ENCODE measurements at regions not wholly inside any gene's neighbourhood (a gene's known extent, or its start where the extent isn't known, plus 50 kb on each side); places are given as distances from the start of the nearest gene placed in this dataset.

DNA sequence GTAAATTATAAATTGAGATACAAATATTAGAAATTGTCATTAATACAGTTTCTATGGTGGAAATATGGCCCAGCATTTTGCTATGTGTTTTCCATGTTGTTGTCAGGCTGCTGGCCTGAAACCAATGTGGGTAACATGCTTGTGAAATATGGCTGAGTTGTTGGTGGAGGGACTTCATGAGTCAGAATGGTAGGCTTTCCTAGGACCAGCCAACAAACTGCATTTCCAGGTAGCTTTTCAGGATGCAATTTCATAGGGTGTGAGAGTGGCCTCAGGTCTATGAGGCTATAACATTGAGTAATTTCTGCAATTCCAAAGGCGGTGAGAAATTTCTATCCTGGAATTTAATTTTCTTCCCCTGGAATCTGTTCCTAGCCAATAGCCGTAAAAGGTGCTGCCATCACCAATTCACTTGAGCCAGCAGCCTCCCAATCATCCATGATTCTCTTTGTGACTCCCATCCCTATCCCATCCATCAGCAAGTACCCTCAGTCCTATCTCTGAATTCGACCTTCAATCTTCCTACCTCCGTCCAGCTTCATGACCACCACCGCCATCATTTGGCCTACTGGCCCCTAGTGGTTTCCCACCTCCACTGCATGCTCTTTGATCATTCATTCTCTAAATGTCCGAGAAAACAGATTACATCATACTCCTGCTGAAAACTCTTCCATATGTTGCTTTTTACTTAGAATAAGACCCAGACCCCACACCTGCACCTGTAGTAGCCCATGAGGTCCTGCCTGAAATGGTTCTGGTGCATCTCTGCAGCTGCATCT lies 276.6 kb upstream of the CFAP20DC start:
- DNase-seq: no peak

GRCh38 chr3:59321881-59322540 lies 272.2 kb upstream of the CFAP20DC start:
- DNase-seq: no peak

GRCh38 chr3:59320080-59320479 lies 270.3 kb upstream of the CFAP20DC start:
- DNase-seq: no peak

DNA sequence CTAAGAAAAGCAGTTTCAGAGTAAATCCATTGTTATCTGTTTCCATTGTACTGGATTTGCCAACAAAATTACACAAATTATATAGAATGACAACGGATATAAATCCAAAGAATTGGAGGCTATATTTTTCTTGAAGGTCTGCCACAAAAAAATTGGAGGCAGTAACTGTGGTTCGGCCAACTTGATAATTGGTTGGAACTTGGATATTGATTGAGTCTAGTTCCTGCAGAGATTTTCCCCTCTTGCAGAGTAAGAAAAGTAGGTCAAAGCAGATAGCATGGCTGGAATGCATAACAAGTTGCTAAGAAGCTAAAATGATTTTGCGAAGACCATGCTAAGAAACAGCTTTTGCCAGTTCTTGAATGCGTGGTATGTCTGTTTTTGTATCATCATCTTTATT lies 269.6 kb upstream of the CFAP20DC start:
- DNase-seq: no peak

DNA sequence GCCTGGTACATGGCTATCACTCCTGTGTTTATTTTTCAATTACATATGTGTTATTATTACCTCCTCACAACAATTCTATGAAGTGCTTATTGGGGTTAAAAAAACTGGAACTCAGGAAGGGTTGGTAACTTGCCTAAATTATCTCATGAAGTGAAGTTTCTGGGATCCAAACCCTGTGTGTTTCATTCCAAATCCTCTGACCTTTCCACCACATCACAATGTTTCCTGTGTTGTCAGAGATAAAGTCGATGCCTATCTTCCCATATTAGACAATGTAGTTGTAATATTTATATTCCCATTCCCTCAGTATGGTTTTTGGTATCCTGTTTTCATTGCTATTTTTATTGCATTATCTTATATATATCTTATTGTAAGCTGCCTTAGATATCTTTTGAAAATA lies 269.1 kb upstream of the CFAP20DC start:
- DNase-seq: peak; percentile 54

GRCh38 chr3:59317386-59317785 lies 267.6 kb upstream of the CFAP20DC start:
- DNase-seq: no peak

- no peak for DNase-seq
Observed at GRCh38 chr3:59316688-59317275, 267.0 kb upstream of the CFAP20DC start.

GRCh38 chr3:59313365-59313764 lies 263.5 kb upstream of the CFAP20DC start:
- DNase-seq: peak; percentile 38

DNA sequence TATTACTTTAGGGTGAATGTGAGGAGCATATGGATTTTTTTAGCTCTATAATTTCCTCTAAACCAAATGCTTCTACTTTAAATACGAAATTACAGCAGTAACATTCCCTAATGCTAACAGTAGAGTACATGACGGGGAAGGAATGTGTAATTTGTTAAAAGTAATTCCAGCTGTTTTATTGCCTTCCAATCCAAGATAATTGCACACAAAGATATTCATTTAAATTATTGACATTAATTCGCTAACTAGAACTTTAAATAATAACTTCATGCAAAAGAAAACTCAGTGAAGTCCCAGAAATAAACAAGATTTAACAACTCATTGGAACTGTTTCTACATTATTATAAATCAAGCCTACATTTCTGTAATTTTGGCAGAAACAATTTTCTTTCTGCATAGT lies 261.4 kb upstream of the CFAP20DC start:
- DNase-seq: no peak

DNA sequence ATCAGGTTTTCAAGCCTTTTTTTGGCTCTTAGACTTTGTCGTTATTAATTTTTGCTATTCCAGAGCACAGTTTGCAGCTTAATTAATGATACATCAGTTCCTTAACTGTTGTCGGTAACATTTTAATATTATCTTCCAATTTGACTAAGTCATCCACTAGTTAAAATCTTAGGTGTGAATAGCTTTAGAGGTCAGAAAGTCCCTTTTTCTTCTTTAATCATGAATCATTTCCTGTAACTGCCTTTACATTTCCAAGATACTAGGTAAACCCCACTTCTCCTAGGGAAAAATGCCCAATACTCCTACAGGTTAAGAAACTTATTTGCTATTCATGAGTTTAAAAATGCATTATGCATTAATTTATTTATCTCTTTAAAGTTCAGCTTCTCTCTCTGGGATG lies 260.9 kb upstream of the CFAP20DC start:
- no peak for DNase-seq

DNA sequence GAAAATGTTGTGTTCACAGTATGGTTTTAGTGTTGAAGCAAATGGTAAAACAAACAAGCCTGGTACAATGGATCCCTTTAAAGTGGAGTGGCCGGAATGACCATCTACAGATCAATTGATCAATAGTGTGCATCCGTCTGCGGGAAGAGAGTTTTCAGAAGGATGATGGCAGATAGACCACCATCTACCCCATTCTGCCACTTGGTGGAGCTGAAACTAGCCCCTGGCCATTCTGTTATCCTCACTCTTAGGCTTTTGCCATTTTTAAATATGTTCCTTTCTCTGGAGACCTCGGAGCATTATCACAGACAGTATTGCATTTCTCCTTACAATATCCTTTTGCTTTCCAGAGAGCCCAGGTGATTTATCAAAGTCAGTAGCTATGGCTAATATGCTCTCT lies 258.9 kb upstream of the CFAP20DC start:
- DNase-seq: no peak

DNA sequence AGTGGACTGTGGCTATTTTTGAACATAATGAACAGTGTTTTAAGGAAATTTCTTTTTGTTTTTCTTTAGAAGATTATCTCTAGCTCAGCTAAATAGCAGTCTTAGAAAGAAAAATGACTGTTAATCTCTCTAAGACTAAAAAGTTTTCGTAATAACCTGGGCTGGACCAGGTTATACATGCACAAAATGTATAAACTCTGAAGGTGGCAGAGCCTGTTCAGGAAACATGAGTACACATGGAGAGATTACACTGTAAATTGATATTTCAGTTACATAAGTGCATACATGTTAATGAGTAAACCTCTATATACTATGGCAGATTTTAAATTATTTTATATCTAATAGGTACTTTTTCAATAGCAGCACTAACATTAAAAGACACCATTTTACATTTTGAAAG lies 258.2 kb upstream of the CFAP20DC start:
- no peak for DNase-seq

GRCh38 chr3:59306436-59306835 lies 256.6 kb upstream of the CFAP20DC start:
- no peak for DNase-seq

- DNase-seq: no peak
Observed at GRCh38 chr3:59304296-59304695, 254.5 kb upstream of the CFAP20DC start.

DNA sequence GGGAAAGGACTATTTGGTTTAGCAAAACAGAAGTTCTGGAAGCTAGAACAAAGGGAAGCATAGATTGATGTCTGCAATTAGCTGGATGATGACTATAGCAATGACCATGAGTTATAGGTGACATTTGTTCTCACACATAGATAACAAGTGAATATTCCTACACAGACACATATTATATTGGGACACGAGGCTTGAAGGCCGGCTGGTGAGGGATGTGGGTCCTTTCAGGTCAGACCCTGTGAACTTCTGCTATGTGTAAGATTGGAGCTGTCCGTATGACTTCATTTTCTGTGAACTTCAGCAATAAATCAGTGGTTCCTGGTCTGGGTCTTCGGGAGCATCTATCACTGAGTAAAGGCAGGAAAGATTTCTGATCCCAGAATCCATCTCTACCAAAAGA lies 253.6 kb upstream of the CFAP20DC start:
- no peak for DNase-seq

DNA sequence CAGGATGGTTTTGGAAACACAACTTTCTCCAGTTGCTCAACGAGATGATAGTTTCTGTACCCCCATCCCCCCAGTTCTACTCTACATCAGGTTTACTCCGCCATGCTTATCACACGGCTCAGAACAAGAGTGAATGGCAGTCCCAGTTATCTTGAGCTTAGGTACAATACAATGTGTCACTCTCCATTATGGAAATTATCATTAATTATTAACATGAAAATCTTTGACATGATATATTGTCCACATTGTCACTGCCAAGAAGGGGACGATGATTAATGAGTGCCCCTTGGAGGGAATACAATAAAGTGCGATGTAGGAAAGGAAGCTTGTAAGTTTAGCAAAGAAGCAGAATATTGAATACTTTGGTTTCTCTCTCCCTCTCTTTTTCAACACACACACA lies 252.6 kb upstream of the CFAP20DC start:
- no peak for DNase-seq

GRCh38 chr3:59300733-59301132 lies 250.9 kb upstream of the CFAP20DC start:
- DNase-seq: no peak

DNA sequence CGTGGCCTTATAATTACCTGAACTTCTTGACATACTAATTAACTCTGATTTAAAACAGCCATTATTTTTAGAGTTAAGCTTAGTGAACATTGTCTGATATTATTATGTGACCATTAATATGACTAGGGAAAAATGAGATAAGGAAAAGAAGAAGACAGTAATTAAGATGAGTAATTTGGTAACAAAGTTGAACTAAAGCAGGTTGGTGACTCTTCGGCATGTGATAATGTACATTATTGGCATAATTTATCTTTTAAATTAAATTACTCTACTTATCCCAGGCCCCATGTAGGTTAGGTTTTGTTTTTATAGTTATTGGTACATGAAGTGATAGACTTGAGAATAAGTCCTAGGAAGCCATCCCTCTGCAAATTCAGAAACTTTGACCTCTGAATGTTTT lies 249.7 kb upstream of the CFAP20DC start:
- DNase-seq: no peak

DNA sequence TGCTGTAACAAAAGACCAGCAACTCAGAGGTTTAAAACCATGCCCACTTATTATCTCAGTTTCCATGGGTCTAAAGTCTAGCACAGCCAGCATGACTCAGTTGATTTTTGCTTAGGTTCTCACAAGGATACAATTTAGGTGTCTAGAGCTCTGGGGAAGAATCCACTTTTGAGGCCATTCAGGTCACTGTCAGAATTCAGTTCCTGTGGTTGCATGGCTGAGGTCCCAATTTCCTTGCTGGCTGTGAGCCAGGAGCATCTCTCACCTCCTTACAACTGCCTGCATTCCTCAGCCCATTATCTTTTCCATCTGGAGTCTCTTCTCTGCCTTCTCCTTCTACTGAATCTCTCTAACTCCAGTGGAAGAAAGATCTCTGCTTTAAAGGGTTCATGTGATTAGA lies 240.5 kb upstream of the CFAP20DC start:
- no peak for DNase-seq

GRCh38 chr3:59289831-59290230 lies 240.0 kb upstream of the CFAP20DC start:
- DNase-seq: no peak

DNA sequence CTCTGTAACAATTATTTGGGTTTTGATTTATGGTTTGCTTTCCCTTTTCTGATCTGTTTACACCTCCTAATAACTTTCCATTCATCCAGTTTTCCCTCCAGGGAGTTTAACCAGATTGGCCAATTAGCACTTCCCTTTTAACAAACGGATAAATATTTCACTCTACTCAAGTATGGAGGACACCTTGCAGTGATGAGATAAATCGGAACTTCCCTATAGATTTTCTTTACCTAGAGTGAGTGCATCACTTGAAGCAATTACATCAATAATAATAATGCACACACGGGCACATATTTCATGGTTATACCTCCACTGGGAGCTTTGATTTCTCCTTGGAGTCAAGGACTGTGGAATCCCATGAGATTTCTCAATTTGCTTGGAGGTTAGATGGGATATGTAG lies 239.1 kb upstream of the CFAP20DC start:
- no peak for DNase-seq

DNA sequence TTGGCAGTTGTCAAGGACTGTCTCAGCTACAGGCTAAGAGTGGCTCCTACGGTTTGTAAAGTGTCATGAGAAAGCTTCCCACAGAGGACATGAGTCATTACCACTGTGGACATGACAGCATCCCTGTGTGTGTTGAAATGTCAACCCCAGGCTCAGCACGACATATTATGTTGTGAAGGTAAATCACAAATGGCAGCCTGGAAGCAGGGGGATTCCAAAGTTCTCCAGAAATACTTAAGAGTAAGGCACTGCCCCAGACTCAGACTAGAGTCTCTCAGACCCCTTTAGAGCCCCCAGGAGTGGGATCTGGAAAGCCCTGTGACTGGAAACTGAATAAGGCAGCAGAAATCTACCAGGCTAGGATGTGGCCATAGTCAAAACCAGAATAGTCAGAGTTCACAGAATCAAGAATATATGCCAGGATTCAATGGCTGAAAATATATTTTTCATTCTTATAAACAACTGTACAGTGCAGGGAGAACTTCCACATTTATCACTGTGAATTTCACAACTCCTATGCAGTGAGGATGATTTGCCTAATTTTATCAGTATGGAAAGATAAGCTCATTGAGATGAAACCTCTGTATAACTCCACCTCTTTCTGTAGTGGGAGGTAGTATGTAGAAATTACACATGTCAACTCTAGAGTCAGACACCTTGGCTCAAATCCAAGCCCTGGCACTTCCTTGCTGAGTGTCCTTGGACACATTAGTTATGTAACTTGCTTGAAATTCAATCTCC lies 237.1 kb upstream of the CFAP20DC start:
- DNase-seq: peak; percentile 81

DNA sequence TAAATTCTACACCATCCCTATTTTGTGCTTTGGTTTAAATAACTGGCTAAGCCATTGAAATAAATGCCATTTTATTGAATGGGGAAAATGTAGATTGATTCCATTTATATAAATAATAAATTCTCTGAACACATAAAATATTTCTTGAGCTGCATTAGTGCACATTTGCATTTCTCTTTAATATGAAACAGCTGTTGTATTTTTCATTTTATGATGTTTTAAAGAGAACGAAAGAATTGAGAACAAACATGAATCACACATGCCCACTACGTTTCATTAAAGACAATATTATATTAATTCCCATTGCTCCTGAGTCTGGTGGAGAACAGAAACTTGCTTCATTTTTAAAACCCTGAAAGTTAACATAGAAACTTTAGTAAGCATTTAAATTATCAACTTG lies 235.7 kb upstream of the CFAP20DC start:
- DNase-seq: peak; percentile 16

Measured in fibroblast of skin of back (primary cell).